Neuronal stem cell (in vitro differentiated cells): ENCODE measurements at regions not wholly inside any gene's neighbourhood (a gene's known extent, or its start where the extent isn't known, plus 50 kb on each side); places are given as distances from the start of the nearest gene placed in this dataset.
A peak's percentile ranks its signal among the peaks of the same experiment; 100 is the strongest.

Experiments
- DNase-seq: peaks from one replicate; pipeline ENCODE4 v3.0.0-alpha.2; 2013; ENCODE audit warnings: low spot score
- H2AFZ ChIP-seq: one replicate; pipeline ENCODE4 v1.6.1; 2013; ENCODE audit warnings: mild to moderate bottlenecking, low read length, inconsistent platforms
- H2AK5ac ChIP-seq: 2 replicates; pipeline ENCODE4 v1.6.1; 2013; ENCODE audit warnings: low read depth, mild to moderate bottlenecking, inconsistent platforms, low read length, moderate library complexity, mixed read lengths
- H2BK120ac ChIP-seq: 2 replicates; pipeline ENCODE4 v1.6.1; 2013; ENCODE audit warnings: low read depth, mild to moderate bottlenecking, inconsistent platforms, low read length, moderate library complexity, mixed read lengths
- H2BK12ac ChIP-seq: one replicate; pipeline ENCODE4 v1.6.1; 2013; ENCODE audit warnings: low read length, inconsistent platforms
- H2BK15ac ChIP-seq: 2 replicates; pipeline ENCODE4 v1.6.1; 2013; ENCODE audit warnings: mild to moderate bottlenecking, low read length, inconsistent platforms, mixed read lengths
- H2BK5ac ChIP-seq: one replicate; pipeline ENCODE4 v1.6.1; 2013; ENCODE audit warnings: inconsistent platforms, mild to moderate bottlenecking, low read length, moderate library complexity
- H3K14ac ChIP-seq: one replicate; pipeline ENCODE4 v1.6.1; 2013; ENCODE audit warnings: low read length, inconsistent platforms
- H3K18ac ChIP-seq: 2 replicates; pipeline ENCODE4 v1.6.1; 2013; ENCODE audit warnings: low read length, inconsistent platforms
- H3K23ac ChIP-seq: 2 replicates; pipeline ENCODE4 v1.6.1; 2013; ENCODE audit warnings: low read depth, mild to moderate bottlenecking, mixed read lengths, low read length, inconsistent platforms; ENCODE audit not compliant: poor library complexity
- H3K27ac ChIP-seq: replicated peaks from 3 replicates; pipeline ENCODE4 v1.5.1; 2013; ENCODE audit warnings: low read length, inconsistent platforms
- H3K27me3 ChIP-seq, 3 experiments: 2 replicates each; pipeline ENCODE4 v1.6.1; 2013; ENCODE audit warnings: low read length in 3 of 3, mild to moderate bottlenecking in 2 of 3, inconsistent platforms in 1 of 3, low read depth in 1 of 3, mixed read lengths in 1 of 3, moderate library complexity in 1 of 3; ENCODE audit not compliant: control insufficient read depth in 3 of 3, insufficient read depth in 3 of 3
- H3K36me3 ChIP-seq, 2 donors: replicated peaks in 1 of 2; 2 replicates each; pipeline ENCODE4 v1.6.1; 2013; ENCODE audit warnings: low read length in 2 of 2; ENCODE audit not compliant: control insufficient read depth in 2 of 2, insufficient read depth in 2 of 2
- H3K4ac ChIP-seq: 2 replicates; pipeline ENCODE4 v1.6.1; 2013; ENCODE audit warnings: inconsistent platforms, mild to moderate bottlenecking, low read length, moderate library complexity
- H3K4me1 ChIP-seq, 2 donors: 1 replicate in 1 of 2; 2 replicates in 1 of 2; pipeline ENCODE4 v1.6.1; 2013; ENCODE audit warnings: low read length in 2 of 2, low read depth in 1 of 2; ENCODE audit not compliant: control insufficient read depth in 2 of 2, insufficient read depth in 1 of 2
- H3K4me2 ChIP-seq: one replicate; pipeline ENCODE4 v1.6.1; 2013; ENCODE audit warnings: mild to moderate bottlenecking, low read length, inconsistent platforms; ENCODE audit not compliant: insufficient read depth, poor library complexity, severe bottlenecking
- H3K4me3 ChIP-seq, 2 donors: 2 replicates each; pipeline ENCODE4 v1.5.1; 2013; ENCODE audit warnings: low read length in 2 of 2, mild to moderate bottlenecking in 2 of 2, inconsistent platforms in 1 of 2, moderate library complexity in 1 of 2
- H3K79me1 ChIP-seq: one replicate; pipeline ENCODE4 v1.6.1; 2013; ENCODE audit warnings: low read depth, mild to moderate bottlenecking, inconsistent platforms, low read length, moderate library complexity
- H3K9ac ChIP-seq: one replicate; pipeline ENCODE4 v1.6.1; 2013; ENCODE audit warnings: mild to moderate bottlenecking, low read depth, low read length, inconsistent platforms; ENCODE audit not compliant: poor library complexity
- H3K9me3 ChIP-seq, 2 donors: replicated peaks in 1 of 2; 2 replicates each; pipeline versions ENCODE3 to v1.6.1; 2013; ENCODE audit warnings: low read length in 2 of 2, mild to moderate bottlenecking in 2 of 2, inconsistent platforms in 1 of 2, low read depth in 1 of 2, mixed read lengths in 1 of 2, moderate library complexity in 1 of 2; ENCODE audit not compliant: control insufficient read depth in 2 of 2, insufficient read depth in 1 of 2
- H4K8ac ChIP-seq: one replicate; pipeline ENCODE4 v1.6.1; 2013; ENCODE audit warnings: low read depth, mild to moderate bottlenecking, inconsistent platforms, low read length, moderate library complexity
- H4K91ac ChIP-seq: one replicate; pipeline ENCODE4 v1.6.1; 2013; ENCODE audit warnings: low read length, low read depth, mild to moderate bottlenecking, inconsistent platforms; ENCODE audit not compliant: poor library complexity
- WGBS, 2 donors: extraction: QIAGEN DNeasy Blood & Tissue Kit; methylation state at CpG; one replicate each; pipeline ENCODE4 v1.1.7; 2013; ENCODE audit warnings: missing lambda C conversion rate in 2 of 2, mixed read lengths in 1 of 2; ENCODE audit not compliant: insufficient read length in 2 of 2, insufficient replicate concordance in 1 of 2; ENCODE audit errors: extremely low coverage in 2 of 2; 5-methylcytosine and 5-hydroxymethylcytosine counted together

DNA sequence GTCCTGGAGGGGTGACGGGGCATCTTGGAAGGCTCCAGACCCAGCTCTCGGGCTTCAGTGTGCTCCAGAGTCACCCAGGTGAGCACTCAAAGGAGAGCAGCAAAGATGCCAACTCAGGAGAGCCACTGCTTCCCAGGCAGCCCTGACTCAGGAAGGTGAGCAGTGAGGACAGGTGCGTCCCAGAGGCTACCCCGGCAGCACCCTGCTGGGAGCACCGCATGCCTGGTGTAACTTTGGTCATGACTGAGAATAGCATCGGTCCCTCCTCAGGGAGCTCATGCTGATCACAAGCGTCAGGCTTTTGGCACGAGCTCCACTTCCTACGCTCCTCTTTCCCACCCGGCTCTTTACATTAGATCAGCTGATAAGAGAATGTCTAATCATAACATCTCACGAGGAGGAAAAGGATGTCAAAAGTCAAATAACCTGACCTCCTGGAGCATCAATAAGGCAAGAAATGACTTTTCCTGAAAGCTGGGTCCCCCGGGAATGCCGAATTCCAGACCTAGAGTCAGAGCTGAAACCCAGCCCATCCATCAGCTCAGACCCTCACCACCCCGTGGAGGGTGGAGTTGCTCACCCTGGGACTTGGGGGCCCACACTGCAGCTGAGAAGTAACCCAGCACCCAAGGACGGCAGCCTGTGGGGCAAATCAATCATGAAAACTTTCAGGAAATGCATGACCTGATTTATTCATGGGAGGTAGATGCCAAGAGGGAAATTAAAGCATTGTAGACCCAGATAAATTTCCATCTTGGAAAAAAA, 248.8 kb downstream of the ACKR3 start:
- Histone ChIP-seq H3K4me2 (no peak overlapping the region), H3K18ac (peak overlapping the region; percentile 79), H3K79me1 (no peaks in the 10 kb centered on the region), H3K9ac (no peak overlapping the region), H3K9me3 (peaks cover 2 to 9% of the 10 kb centered on the region in 2 donors), H3K4me1 (peaks cover 4 to 7% of the 10 kb centered on the region in 2 donors), H3K14ac (no peak overlapping the region), H4K8ac (no peak overlapping the region), H4K91ac (no peak overlapping the region), H3K36me3 (peaks cover 0 to 1% of the 10 kb centered on the region in 2 donors), H2AK5ac (peak overlapping the region; percentile 83), H3K4me3 (no peak overlapping the region), H2BK15ac (no peak overlapping the region), H2BK120ac (no peak overlapping the region), H3K27me3 (no peaks in the 10 kb centered on the region), H3K4ac (no peak overlapping the region), H3K27ac (no peak overlapping the region), H2AFZ (no peak overlapping the region), H2BK12ac (no peak overlapping the region), H2BK5ac (no peak overlapping the region), H3K23ac (no peak overlapping the region)
- DNase-seq = no peak
- no CpG with 5 or more reads among the region's 15 CpGs for WGBS, 2 donors

DNA sequence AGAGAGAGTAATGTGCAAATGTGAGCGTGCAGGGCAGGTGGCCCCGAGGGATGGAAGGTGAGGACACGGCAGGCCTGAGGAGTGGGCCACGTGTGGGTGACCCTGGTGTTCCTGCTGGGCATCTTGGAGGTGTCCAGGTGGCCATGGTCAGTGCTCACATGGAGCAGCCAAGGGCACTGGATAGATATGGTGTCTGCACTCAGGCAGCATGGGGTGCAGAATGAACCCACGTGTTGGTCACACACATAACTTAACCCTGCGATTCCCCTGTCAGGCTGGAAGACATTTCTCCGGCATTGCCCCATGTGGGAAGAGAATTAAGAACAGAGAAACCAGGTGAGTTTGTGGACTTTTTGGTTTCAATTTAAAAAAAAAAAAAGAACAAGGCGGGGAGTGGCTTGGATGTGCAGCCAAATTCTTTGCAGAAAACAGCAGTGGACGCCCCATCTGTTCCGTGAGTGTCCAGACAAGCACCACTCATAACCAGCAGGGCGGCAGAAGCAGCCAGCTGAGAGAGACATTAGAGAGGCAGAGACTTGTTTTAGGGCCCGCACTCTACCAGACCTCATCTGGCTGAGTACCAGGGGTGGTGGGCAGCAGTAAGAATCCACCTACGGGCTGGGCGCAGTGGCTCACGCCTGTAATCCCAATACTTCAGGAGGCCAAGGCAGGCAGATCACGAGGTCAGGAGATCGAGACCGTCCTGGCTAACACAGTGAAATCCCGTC, 249.8 kb downstream of the ACKR3 start:
- H3K36me3 ChIP-seq = peaks cover 0 to 1% of the 10 kb centered on the region in 2 donors
- no peak overlapping the region for H2AK5ac ChIP-seq
- H4K8ac ChIP-seq = no peak overlapping the region
- no peak overlapping the region for H2BK5ac ChIP-seq
- H3K79me1 ChIP-seq = no peaks in the 10 kb centered on the region
- H4K91ac ChIP-seq = no peak overlapping the region
- no peak overlapping the region for H3K23ac ChIP-seq
- H2BK15ac ChIP-seq = no peak overlapping the region
- H2BK12ac ChIP-seq = no peak overlapping the region
- no peak overlapping the region for H3K4me2 ChIP-seq
- no peak overlapping the region for H3K4ac ChIP-seq
- no peaks in the 10 kb centered on the region for H3K27me3 ChIP-seq
- peaks cover 5 to 6% of the 10 kb centered on the region in 2 donors for H3K4me1 ChIP-seq
- no peak for DNase-seq
- no peak overlapping the region for H3K14ac ChIP-seq
- H2AFZ ChIP-seq = no peak overlapping the region
- H3K27ac ChIP-seq = no peak overlapping the region
- peaks cover 2 to 9% of the 10 kb centered on the region in 2 donors for H3K9me3 ChIP-seq
- H3K18ac ChIP-seq = no peak overlapping the region
- WGBS, 2 donors = no CpG with 5 or more reads among the region's 19 CpGs
- H3K9ac ChIP-seq = no peak overlapping the region
- no peak overlapping the region for H3K4me3 ChIP-seq
- H2BK120ac ChIP-seq = no peak overlapping the region

DNA sequence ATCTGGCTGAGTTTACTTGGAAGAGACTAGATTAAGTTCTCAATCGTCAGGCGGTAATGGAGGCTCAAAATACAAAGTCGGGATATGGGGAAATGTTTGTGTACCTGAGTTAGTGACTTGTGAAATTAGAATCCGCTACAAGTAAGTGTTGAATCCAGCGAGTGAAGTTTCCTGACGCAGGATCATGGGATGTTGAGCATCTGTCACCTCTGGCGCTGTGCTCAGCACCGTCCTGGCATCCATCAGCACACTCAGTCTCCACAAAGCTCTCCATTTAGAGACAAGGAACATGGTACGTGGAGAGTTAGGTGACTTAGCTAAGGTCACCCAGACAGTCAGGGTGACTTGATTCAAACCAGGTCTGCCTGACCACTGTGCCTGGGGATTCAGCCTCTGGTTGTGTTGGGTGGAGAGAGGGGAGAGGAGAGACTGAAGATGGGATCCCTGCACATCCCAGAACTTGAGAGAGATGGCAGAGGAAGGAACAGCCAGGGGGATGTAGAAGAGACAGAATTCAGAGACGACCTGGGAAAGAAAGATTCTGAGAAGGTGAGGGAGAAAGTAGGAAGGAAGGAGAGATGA, 251.2 kb downstream of the ACKR3 start:
- no CpG with 5 or more reads among the region's 10 CpGs for WGBS, 2 donors
- Histone ChIP-seq H4K8ac (no peak overlapping the region), H3K79me1 (no peaks in the 10 kb centered on the region), H3K9me3 (peaks cover 2 to 9% of the 10 kb centered on the region in 2 donors), H2AK5ac (no peak overlapping the region), H3K9ac (no peak overlapping the region), H3K4me3 (no peak overlapping the region), H3K27me3 (no peaks in the 10 kb centered on the region), H3K23ac (no peak overlapping the region), H3K36me3 (peaks cover 0 to 1% of the 10 kb centered on the region in 2 donors), H3K4me1 (peaks cover 5 to 6% of the 10 kb centered on the region in 2 donors), H3K14ac (no peak overlapping the region), H2BK12ac (no peak overlapping the region), H3K4ac (no peak overlapping the region), H3K27ac (no peak overlapping the region), H2AFZ (no peak overlapping the region), H2BK120ac (no peak overlapping the region), H3K4me2 (no peak overlapping the region), H4K91ac (no peak overlapping the region), H3K18ac (no peak overlapping the region), H2BK15ac (no peak overlapping the region), H2BK5ac (no peak overlapping the region)
- no peak for DNase-seq
